Prostate gland (tissue), 2 donors: ENCODE measurements at regions not wholly inside any gene's neighbourhood (a gene's known extent, or its start where the extent isn't known, plus 50 kb on each side); places are given as distances from the start of the nearest gene placed in this dataset.

Experiments used
- POLR2A ChIP-seq: fragments of 450-650 bp; IDR thresholded peaks from one replicate; pipeline ENCODE4 v1.6.1; 2016; ENCODE audit warnings: antibody characterized with exemption, mild to moderate bottlenecking
- TF ChIP-seq, protein P1 (sequence below), 4 experiments: fragments of 200-600 bp in 2 of 4; fragments of 450-650 bp in 2 of 4; sonication (generic) in 2 of 4; IDR thresholded peaks; 1 replicate in 3 of 4; 2 replicates in 1 of 4; pipeline ENCODE4 v1.5.1; 2016 to 2019; ENCODE audit warnings: antibody characterized with exemption in 4 of 4, mild to moderate bottlenecking in 2 of 4, moderate library complexity in 2 of 4

DNA sequence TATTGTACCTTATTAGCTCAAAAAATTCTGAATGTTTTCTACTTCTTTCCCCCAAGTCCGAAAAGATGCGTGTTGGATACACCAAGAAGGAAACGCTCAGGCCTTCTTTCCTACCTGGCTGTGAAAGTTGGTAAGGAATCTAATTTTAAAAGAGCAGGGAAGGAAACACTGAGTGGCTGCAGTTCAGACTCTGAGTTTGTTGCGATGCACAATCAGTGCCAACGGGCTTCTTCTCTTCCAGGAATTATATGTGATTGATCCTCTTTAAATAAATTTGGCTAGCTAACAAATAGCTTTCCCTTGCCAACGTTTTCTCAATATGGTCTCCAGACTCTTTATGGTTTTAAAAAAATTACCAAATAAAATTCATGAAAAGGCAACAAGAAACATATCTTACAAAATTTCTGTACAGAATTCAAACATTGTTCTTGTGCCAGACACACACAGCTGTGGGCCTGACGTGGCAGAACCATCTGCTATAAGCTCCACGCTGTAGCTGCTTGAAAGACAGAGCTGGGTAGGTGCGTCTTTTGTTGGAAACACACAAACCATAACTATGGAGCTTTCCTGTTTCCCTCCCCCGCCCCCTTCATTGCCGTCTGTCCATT, 493.1 kb downstream of the ZNF608 start:
- TF ChIP-seq, protein P1, sequence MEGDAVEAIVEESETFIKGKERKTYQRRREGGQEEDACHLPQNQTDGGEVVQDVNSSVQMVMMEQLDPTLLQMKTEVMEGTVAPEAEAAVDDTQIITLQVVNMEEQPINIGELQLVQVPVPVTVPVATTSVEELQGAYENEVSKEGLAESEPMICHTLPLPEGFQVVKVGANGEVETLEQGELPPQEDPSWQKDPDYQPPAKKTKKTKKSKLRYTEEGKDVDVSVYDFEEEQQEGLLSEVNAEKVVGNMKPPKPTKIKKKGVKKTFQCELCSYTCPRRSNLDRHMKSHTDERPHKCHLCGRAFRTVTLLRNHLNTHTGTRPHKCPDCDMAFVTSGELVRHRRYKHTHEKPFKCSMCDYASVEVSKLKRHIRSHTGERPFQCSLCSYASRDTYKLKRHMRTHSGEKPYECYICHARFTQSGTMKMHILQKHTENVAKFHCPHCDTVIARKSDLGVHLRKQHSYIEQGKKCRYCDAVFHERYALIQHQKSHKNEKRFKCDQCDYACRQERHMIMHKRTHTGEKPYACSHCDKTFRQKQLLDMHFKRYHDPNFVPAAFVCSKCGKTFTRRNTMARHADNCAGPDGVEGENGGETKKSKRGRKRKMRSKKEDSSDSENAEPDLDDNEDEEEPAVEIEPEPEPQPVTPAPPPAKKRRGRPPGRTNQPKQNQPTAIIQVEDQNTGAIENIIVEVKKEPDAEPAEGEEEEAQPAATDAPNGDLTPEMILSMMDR (IDR thresholded peaks at IDR 0.05) = no peak
- no peak for TF ChIP-seq POLR2A
